GM21576 (cell line): ENCODE measurements at regions not wholly inside any gene's neighbourhood (a gene's known extent, or its start where the extent isn't known, plus 50 kb on each side); places are given as distances from the start of the nearest gene placed in this dataset.

ENCODE experiments used
- ATAC-seq: cut with Tn5 transposase; IDR thresholded peaks from one replicate; pipeline ENCODE4 v1.9.1; 2021; ENCODE audit warnings: mild to moderate bottlenecking, moderate library complexity; ENCODE audit not compliant: unreplicated experiment

DNA sequence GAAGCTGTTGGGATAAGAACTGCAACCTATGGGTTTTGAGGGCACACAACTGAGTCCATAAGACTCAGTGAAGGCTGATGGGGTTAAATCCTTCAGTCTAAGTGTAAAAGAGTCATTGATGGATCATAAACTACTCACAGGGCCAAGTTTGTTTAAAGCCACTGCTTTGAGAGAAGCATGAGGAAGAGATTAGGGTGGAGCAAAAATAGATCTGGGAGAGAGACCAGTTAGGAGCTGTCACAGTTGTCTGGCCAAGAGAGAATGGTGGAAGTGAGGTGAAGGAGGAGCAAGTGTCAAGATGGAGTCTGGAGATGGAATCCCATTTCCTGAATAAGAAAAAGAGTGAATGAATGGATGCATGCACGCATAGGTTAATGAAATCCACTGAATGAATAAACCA, 379.1 kb upstream of the CDH11 start:
- no peak for ATAC-seq

DNA sequence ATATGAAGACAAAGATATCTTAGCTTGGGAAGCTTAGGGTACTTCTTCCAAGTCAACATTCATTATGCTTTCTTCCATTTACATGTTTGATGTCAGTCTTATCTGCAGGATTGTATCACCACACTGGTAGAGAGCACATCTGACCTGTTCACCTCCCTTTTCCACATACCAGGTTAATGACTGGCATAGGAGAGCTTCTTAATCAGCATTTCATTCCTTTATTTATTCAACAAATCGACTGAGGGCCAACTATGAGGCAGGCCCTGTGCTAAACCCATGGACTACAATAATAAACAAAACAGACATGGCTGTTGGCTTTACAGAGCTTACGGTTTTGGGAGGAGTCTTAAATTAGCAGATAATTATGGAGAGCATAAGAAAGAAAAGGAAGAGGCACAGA, 378.1 kb upstream of the CDH11 start:
- ATAC-seq = no peak

DNA sequence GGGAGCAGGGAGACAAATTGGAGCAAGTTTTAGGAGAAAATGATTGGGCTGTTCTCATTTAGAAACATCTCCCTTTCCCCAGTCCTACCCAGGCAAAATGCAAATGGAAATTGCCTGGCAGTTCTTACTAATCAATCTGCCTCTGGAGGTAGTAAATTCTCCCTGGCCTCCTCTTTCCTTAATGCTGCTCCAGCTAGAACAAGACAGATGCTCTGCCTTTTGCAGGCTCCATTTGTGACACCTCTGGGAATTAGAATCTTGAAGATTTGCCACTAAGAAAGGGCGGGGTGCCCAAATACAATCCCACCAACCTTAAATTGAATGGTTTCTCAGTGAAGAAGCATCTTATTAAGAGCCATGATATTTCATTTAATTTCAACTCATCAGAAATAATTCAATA, 377.7 kb upstream of the CDH11 start:
- ATAC-seq = no peak

DNA sequence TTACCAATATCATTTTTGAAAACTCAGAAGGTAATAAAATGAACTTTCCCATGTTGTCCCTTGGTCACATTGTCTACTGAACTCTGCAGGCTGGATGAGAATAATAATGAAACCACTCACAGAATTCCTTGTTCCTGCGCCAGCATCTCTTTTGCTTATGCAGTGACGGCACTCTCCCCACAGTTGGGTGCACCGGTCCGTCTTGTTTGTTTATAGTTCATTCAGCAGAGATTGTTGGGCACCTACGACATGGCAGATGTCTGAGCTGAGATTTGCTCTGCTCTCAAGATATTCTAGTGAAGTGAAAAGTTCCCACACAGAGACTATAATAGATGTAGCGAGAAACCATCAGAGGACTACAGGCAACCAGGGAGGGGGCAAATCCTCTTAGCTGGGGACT, 375.7 kb upstream of the CDH11 start:
- no peak for ATAC-seq

DNA sequence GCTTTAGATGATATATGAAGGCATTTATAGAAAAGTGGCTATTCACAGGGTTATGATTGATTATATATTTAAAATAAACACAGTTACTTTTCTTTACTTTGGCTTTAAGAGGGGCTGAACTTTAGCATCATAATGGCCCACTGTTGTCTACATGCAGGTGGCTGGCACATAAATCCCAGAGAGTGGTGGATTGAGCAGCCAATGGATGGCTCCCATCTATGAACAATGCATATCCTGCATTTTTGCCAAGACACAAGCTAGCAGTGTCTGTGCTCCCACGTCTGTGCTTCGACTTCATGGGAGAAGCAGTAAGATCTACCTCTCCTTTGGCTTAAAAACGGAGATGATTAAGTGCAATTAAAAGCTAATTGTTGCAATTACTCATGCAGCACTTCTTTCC, 373.2 kb upstream of the CDH11 start:
- ATAC-seq = no peak

DNA sequence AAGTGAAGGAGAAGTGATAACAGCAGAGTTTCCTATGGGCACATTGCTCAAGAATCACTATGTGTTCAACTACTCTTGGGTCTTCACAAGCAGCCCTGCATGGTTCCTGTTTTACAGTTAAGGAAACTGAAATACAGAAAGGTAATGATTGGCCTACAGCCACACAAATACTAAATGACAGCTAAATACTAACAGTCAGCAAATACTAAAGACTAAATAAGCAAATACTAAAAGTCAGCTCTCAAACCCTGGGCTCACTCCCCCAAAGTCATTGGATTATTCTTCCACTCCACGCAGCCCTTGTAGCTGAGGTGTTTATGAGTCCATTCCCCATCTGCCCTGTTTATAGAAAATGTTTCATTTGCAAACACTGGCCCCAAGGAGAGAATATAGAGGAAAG, 372.7 kb upstream of the CDH11 start:
- no peak for ATAC-seq

DNA sequence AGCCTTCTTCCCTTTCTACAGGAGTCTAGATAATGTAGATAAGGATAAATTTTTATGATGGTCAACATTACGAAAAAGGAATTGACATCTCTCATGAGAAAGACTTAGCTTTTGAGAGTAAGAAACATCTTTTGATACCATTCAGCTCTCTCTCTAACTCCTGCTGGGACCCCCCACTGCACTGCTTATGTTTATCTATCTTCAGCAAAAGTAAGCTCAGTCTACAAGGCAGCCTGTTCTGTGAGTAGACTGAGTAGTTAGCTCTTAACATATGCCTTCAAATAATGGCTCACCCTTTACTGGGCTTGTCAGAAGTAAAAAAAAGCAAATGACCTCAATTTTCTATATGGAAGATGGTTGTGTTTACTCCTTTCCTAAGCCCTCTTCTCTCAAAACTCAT, 372.2 kb upstream of the CDH11 start:
- no peak for ATAC-seq

DNA sequence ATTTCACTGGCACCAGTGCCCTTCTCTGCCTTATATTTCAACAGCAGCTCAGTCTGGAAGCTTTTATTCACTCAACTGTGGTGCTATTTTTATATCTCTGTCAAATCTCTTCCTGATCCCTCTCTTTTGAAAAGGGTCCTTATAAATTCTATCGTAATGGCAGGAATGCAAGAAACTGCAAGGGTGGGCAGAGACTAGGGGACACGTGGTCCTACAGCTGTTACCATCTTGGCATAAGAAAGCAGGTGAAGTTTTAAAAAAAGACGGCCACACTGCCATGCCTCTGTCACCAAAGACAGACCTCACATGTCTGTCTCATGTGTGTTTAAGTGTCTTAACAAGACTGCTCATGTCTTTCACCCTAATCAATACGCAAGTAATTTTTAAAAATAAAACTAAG, 368.4 kb upstream of the CDH11 start:
- no peak for ATAC-seq

DNA sequence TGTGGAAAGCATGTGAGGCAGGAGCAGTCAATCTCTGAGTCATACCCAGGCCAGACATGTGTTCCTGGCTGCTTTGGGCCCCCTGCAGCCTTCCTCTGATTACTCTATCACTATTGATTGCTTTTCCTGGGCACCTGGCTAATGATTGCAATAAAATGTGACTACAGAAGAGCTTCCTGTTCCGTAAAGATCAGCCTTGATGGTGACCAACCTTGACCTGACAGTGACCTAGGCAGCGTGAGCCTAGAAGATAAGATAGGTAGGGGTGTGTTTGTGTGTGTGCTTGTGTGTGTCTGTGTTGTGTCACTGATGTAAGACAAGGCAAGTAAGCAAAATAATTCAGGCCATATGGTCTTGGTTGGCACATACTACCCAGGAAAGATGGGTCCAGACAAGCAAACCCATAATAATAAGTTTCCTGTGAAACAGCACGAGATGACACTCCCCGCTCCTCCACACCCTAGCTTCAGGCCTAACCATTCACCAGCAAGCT, 367.7 kb upstream of the CDH11 start:
- ATAC-seq = no peak

DNA sequence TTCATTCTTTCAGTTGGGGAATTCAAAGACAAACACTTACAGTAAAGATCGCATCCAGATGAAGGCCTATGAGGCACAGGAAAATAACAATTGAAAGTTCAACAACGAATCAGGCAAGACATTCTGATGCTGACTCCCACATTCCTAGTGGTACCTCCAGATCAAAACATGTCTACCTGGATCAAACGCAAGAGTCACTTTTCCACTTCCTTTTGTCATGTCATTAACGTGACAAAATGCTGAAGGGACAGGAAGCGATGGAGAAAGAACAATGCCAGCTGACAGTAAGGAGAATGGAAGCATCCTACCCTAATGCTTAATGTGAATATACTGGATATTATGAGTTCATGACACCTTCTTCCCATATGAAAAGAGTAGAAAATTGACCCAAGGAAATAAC, 365.4 kb upstream of the CDH11 start:
- no peak for ATAC-seq

DNA sequence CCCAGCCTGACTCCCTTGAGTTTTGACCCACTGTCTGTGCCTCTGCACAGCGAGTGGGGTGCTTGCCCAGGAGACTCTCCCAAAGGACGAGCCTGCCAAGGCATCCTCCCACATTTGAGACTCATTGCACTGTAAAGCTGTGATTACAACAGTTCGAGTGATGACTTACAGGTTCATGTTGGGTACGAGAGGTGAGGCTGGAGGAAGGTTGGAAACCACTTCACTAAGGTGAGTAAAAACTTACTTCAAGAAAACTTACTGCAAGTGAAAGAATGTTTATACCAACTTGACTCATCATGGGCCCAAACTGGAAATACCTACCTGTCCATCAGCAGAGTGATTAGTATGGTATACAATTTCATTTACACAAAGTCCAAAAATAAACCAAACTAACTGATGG, 360.1 kb upstream of the CDH11 start:
- no peak for ATAC-seq

DNA sequence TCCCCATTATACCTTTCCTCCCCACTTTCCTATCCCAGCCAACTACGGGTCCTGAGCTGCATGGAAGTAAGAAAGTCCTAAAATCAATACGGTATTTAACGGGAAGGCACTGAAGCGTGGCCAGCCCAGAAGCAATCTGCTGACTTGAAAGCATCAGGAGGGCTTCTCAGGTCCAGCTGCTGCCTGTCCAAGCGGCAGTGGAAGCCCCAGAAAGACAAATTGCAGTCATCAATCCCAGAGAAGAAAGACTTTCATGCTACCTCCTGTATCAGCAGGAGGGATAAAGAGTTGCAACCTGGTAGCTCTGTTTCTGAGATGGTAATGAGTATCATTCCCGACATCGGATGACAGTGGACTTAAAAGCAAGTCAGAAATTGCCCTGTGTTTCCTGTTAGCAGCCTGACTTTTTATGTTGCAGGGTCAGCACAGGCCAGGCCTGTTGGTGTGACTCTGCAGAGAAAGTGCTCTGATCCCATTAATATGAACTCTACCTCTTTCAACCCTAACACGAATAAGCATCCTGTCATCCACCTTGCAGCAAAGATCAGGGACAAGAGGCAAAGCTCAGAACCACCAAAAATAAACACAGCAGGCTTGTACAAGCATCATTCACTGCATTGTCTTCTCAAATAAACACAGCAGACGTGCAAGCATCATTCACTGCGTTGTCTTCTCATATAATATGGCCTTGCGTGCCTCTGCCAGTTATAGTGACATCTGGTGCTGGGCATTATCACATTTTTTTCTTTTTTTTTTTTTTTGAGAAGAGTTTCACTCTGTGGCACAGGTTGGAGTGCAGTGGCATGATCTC, 358.6 kb upstream of the CDH11 start:
- no peak for ATAC-seq

DNA sequence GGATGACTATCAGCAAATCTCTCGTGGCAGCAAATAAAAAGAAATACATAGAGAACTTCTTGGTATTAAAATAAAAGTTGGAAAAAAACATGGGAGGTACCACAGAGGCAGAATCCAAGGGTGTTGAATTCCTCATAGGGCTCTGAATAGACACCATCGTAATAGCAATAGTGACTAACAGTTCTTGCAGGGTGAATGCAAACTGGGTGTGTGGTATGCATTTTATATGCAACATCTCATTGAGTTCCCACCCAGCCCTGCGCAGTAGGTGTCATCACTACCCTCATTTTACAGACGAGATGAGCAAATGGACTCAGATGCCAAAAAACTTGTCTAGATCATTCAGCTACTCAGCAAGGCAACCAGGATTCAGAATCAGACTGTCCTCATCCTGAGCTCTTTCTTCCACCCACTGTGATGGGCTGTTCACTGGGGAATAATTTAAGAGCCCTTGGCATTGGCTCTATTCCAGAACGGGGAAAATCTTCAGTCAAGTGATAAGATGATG, 354.6 kb upstream of the CDH11 start:
- ATAC-seq = no peak

DNA sequence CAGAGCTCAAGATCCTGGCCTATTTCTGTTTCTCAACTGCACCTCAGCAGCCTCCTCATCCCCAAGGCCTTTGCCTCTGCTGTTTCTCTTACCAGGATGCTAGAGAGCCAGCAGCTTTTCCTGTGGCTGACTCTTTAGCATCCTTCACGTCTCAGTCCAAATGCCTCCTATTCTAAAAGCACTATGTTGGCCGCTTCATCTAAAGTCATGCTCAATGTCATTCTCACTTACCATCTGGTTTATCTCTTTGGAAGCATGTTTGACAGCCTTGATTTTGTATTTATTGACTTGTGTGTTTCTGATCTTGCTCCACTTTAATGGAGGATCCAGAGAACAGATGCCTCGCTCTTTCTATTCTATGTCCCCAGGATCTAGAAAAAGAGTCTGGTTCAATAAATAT, 351.8 kb upstream of the CDH11 start:
- no peak for ATAC-seq

DNA sequence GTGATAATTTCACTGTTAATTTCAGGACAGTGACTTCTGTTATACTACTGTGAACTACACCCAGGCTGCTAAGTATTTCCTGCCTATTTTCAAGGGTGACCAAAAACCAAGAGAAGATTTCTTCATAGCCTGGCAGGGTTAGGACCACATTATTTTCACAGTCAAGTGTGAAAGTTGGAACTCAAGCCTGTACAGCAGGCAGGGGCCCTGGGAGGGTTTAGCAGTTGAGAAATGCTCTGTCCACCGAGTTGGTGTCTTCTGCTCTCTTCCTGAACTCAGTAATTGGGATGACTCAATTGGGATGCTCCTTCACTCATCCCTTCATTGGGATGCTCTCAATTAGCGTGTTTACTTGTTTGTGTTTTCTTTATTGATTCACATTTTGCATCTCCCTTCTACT, 347.3 kb upstream of the CDH11 start:
- no peak for ATAC-seq

DNA sequence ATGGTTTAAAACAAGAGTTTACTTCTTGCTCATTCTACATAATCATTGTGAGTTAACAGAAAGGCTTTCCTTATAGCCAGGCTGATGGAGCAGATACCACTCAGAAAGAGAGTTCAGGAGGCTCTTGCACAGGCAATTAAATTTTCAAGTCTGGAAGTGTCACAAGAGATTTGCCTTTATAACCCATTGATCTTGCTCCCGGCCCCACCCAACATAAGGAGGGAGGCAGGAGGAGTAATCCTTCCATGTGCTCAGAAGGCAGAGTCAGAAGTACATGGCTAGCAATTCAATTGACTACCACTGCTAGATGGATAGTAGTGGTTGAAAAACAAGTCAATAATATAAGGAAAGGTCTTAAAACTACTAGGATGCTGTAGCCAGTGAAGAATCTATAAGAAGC, 346.3 kb upstream of the CDH11 start:
- no peak for ATAC-seq

DNA sequence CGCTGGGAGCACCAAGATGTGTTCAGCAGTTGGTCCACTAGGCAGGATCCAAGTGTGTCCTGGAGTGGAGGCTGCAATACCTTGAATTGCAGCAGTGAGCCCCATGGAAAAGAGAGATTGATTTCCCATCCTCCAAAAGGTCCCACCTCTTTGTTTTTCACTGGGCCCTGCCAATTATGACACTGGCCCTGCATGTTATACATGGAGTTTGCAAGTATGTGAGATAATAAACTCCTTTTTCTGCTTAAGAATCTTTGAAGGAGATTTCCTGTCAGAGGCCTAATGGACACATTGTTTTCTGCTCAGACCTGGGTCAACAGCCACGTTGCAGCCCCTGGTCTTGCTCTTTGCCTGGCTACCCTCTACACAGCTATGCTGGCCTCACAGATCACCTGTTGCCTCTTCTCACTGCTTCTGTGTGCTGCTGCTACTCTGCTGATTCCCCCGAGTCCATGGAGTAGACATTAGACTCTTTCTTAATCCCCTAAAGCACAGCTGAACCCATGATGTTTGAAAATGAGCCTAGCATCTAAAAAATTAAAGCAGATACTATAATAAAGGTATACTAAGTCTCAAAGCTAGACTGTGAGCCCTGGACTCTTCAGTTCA, 341.9 kb upstream of the CDH11 start:
- no peak for ATAC-seq

DNA sequence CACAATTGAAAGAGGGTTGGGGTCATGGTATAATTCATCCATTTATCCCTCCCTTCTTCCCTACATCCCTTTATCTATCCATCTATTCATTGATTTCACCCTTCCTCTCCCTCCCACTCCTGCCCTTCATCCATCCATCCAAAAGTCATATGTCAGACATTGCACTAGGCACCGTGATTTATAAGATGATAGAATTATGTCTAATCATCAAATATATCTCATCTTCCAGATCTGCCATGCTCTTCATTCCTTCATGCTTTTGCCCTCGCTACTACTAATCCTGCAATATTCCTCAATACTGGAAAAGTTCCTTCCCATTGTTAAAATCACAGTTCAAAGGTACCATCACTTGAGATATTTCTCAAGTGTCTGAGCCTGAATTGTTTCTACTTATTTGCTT, 335.2 kb upstream of the CDH11 start:
- ATAC-seq = no peak

DNA sequence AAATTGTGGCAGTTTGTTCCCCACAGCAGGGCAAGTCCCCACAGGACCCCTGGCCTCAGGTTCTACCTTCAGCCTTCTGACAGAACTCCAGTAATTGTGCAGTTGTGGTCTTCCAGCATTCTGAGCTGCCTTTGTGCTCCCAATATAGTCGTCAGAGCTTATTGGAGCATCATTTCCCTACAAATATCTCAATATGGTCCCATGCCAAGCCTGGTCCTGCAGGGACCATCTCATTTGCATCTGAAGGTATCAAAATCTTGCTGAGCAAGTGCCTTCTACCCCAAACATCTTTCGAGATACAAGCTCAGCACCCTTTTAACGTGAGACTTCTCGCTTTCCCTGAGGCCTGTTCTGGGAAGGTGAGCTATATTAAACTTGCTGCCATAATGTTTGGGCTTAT, 333.9 kb upstream of the CDH11 start:
- no peak for ATAC-seq

DNA sequence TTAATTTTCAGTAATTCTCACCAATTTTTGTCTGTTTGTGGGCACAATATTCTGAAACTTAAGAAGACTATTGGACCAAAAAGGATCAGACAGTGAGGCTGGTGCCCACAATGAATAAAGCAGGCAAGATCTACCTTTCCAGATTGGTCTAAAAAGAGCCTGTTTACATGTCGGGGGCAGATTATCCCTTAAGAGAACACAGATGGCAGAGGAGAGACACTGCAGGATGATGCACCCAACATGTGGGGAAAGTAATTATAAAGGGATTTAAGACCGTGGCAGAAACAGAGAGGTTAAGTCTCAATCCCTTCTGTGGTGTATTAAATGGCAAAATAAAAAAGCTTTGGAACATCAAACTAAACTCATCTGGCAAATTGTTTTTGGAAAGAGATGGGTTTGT, 331.8 kb upstream of the CDH11 start:
- no peak for ATAC-seq

DNA sequence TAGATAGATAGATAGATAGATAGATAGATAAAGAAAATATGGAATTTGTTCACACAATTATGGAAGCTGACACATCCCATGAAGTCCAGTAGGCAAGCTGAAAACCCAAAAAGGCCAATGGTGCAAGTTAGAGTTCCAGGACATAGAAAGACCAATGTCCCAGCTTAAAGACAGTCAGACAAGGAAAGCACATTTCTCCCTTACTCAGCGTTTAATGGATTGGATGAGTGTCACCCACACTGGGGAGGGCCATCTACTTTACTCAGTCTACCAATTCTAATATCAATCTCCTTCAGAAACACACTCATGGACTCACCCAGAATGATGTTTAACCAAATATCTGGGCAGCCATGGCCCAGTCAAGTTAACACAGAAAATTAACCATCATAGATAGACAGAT, 327.7 kb upstream of the CDH11 start:
- no peak for ATAC-seq

DNA sequence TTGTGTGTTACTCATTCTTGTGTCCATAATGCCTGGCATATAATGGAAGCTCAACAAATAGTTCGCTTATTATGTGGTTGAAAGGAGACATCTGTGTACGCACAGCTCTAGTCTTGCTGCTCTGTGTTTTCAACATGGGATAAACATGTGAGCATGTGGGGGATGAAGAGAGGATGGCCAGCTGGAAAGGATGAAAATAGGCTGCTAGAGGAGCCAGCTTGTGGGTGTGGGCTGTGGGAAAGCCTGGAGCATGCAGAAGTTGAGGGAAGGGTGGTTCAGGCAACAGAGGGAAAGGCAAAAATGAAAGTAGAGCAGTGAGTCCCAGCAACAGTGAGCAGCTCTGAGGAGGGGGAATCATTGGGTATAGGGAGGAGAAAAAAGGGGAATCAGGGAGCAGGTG, 324.6 kb upstream of the CDH11 start:
- no peak for ATAC-seq
